Body of pancreas (tissue), 4 donors: ENCODE measurements at regions not wholly inside any gene's neighbourhood (a gene's known extent, or its start where the extent isn't known, plus 50 kb on each side); places are given as distances from the start of the nearest gene placed in this dataset.
A peak's percentile ranks its signal among the peaks of the same experiment; 100 is the strongest.

Source experiments
- POLR2A ChIP-seq, 3 donors: fragments of 450-650 bp; IDR thresholded peaks; one replicate each; pipeline ENCODE4 v1.6.1; 2016; ENCODE audit warnings: antibody characterized with exemption in 3 of 3, mild to moderate bottlenecking in 2 of 3
- TF ChIP-seq, protein P1 (sequence below), 7 experiments: fragments of 450-650 bp in 4 of 7; fragments of 200-600 bp in 3 of 7; sonication (generic) in 3 of 7; IDR thresholded peaks; one replicate each; pipeline ENCODE4 v1.5.1; 2016 to 2019; ENCODE audit warnings: antibody characterized with exemption in 7 of 7

DNA sequence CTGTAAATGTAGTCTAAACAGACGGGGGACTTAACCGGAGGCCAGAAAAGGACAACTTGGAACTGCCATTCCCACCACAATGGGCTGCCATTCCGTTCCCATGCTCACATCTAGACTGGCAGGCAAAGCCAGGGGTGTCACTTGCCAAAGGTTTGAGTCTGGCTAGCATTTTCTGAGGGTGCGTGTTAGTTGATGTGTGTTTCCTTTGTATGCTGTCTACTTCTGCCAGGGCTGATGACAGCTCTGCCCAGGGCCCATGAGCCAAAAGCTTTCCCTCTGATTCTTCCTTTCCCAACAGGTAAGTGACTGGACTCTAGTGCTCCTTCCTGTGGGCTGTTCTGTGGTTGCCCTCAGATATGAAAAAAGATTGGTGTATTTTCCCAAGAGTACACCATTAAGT is 68.0 kb downstream of the ZNF608 start:
- TF ChIP-seq POLR2A (IDR thresholded peaks at IDR 0.05), result no peak
- TF ChIP-seq, protein P1, sequence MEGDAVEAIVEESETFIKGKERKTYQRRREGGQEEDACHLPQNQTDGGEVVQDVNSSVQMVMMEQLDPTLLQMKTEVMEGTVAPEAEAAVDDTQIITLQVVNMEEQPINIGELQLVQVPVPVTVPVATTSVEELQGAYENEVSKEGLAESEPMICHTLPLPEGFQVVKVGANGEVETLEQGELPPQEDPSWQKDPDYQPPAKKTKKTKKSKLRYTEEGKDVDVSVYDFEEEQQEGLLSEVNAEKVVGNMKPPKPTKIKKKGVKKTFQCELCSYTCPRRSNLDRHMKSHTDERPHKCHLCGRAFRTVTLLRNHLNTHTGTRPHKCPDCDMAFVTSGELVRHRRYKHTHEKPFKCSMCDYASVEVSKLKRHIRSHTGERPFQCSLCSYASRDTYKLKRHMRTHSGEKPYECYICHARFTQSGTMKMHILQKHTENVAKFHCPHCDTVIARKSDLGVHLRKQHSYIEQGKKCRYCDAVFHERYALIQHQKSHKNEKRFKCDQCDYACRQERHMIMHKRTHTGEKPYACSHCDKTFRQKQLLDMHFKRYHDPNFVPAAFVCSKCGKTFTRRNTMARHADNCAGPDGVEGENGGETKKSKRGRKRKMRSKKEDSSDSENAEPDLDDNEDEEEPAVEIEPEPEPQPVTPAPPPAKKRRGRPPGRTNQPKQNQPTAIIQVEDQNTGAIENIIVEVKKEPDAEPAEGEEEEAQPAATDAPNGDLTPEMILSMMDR (IDR thresholded peaks at IDR 0.05), result peak in 3 of 7 experiments; percentile 3 to 28 (median 7)
